ENCODE measurements at regions not wholly inside any gene's neighbourhood (a gene's known extent, or its start where the extent isn't known, plus 50 kb on each side); places are given as distances from the start of the nearest gene placed in this dataset.
A peak's percentile ranks its signal among the peaks of the same experiment; 100 is the strongest.

- no peak for DNase-seq
Measured at GRCh38 chr13:88919970-88920628, 1248.9 kb downstream of the SLITRK5 start.

- no peak for DNase-seq
Measured at GRCh38 chr13:88925954-88926353, 1254.8 kb downstream of the SLITRK5 start.

DNA sequence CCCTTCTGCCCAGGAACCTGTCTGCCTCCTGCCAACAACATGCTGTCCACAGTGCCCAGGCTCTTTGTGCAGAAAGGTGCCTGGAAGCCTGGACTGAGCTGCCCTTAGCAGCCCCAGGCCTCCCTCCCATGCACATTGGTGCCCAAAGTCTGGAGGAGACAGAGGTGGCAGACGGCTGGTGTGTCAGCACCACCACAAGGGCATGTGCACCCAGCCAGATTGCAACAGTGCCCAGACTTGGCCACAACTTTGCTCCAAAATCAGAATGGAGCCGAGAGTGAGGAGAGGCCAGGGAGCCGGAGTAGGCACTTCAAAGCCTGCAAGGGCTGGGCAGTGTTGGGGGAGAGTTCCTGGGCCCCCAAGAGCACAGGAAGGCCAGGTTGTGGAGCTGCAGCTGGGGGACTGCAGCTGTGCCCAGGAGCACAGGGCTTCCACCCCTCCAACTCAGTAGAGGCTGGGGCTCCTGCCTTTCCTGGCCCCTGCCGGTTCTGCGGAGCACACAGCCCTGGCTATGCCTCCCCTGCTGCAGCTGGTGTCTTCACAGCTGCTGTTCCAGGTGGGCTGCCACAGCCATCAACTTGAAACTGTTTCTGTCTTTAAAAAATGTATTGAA is 1255.8 kb downstream of the SLITRK5 start:
- no peak for DNase-seq

- DNase-seq: no peak
Measured at GRCh38 chr13:88932950-88933349, 1261.8 kb downstream of the SLITRK5 start.

GRCh38 chr13:88937384-88937783 is 1266.2 kb downstream of the SLITRK5 start:
- no peak for DNase-seq

- DNase-seq: no peak
Measured at GRCh38 chr13:88945793-88946192, 1274.6 kb downstream of the SLITRK5 start.

GRCh38 chr13:88948501-88948900 is 1277.3 kb downstream of the SLITRK5 start:
- no peak for DNase-seq

DNA sequence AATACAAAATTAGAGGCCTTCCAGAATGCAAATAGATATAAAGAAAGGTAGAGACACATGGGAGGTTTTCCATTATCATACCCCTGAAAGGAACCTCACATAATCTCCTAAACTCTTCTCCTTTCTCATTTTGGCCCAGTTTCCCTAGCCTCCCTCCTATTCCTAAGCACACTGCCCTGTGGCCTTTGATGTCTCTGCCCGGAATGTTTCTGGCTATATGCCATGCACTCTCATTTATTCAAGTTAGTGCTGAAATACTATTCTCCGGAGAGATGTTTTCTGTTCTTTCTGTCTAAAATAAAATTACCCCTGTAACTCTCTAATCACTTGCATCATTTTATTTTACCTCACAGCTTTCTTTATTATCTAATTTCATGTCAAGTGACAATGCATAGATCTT is 1287.7 kb downstream of the SLITRK5 start:
- no peak for DNase-seq

- DNase-seq: no peak
Measured at GRCh38 chr13:88976466-88976865, 1305.3 kb downstream of the SLITRK5 start.

GRCh38 chr13:88978607-88979006 is 1307.4 kb downstream of the SLITRK5 start:
- no peak for DNase-seq

GRCh38 chr13:88979465-88980175 is 1308.4 kb downstream of the SLITRK5 start:
- DNase-seq: peak in 1 of 2 experiments; percentile 0

- no peak for DNase-seq
Measured at GRCh38 chr13:89003656-89004055, 1332.5 kb downstream of the SLITRK5 start.

DNA sequence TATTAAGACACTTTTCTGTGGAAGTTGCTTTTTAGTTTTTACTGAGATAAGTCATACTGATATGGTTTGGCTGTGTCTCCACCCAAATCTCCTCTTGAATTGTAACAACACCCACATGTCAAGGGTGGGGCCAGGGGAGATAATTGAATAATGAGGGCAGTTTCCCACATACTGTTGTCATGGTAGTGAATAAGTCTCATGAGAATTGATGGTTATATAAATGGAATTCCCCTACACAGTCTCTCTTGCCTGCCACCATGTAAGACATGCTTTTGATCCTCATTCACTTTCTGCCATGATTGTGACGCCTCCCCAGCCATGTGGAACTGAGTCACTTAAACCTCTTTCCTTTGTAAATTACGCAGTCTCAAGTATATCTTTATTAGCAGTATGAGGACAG is 1340.4 kb downstream of the SLITRK5 start:
- no peak for DNase-seq

- DNase-seq: no peak
Measured at GRCh38 chr13:89027694-89028306, 1356.6 kb downstream of the SLITRK5 start.

- no peak for DNase-seq
Measured at GRCh38 chr13:89029062-89029461, 1357.9 kb downstream of the SLITRK5 start.

DNA sequence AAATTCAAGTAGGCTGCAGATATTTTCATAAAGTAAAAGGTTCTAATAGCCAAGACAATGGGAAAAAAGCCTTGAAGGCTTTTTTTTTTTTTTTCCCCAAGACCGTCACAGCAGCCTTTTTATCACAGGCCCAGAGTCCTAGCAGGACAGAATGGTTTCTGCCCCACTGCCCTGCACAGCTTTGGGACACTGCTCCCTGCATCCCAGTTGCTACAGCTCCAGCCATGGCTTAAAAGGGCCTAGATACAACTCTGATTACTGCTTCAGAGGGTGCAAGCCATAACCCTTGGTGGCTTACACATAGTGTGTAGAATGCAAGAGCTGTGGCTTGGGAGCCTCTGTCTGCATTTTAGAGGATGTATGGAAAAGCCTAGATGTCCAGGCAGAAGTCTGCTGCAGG is 1362.8 kb downstream of the SLITRK5 start:
- DNase-seq: no peak

GRCh38 chr13:89052699-89053098 is 1381.5 kb downstream of the SLITRK5 start:
- DNase-seq: no peak

GRCh38 chr13:89053418-89053817 is 1382.2 kb downstream of the SLITRK5 start:
- no peak for DNase-seq

DNA sequence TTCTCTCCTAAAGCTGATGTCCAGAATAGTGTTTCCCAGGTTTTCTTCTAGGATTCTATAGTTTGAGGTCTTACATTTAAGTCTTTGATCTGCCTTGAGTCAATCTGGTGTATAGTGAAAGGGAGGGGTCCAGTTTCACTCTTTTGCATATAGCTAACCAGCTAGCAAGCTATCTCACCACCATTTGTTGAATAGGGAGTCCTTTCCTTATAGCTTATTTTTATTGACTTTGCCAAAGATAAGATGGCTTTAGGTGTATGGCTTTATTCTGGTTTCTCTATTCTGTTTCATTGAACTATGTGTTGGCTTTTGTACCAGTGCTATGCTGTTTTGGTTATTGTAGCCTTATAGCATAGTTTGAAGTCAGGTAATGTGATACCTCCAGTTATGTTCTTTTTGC is 1386.1 kb downstream of the SLITRK5 start:
- no peak for DNase-seq

DNA sequence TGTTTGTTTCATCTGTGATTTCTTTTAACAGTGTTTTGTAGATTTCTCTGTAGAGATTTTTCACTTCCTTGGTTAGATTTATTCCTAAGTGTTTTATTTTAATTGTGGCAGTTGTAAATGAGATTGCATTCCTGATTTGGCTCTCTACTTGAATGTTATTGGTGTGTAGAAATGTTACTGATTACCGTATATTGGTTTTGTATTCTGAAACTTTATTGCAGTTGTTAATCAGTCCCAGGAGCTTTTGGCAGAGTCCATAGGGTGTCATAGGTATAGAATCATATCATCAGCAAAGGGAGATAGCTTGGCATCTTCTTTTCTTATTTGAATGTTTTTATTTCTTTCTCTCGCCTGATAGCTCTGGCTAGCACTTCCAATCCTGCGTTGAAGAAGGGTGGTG is 1386.7 kb downstream of the SLITRK5 start:
- no peak for DNase-seq

DNA sequence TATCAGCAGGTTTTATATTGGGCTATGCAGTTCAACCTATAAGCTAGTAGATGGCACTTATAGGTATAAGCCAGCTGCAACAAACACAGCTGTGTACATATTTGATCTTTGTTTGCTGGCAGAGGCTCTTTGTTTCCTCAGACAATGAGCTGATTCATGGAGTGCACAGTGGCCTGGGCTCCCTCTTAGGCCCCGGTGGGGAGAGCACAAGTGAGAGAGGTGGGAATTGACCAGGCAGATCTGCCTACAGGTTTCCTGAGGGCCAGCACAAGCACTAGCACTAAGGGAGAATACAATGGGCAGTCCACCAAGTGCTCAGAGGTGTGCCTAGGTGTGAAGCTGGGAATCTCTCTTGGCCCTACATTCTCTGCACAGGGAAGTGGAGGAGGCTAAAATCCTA is 1390.7 kb downstream of the SLITRK5 start:
- DNase-seq: no peak

GRCh38 chr13:89066868-89067466 is 1395.8 kb downstream of the SLITRK5 start:
- peak in 1 of 2 experiments; percentile 1 for DNase-seq

GRCh38 chr13:89072979-89073378 is 1401.8 kb downstream of the SLITRK5 start:
- no peak for DNase-seq
